HepG2 (cell line): ENCODE measurements at regions not wholly inside any gene's neighbourhood (a gene's known extent, or its start where the extent isn't known, plus 50 kb on each side); places are given as distances from the start of the nearest gene placed in this dataset.

Experiments
- ATAC-seq: fragments of 200-7000 bp; cut with Tn5 transposase; 3 replicates; pipeline ENCODE4 v1.9.1; 2020; ENCODE audit warnings: mild to moderate bottlenecking, moderate library complexity
- BruUV-seq: library from RNA; stranded (reverse); fragments of 400-500 nt; replicated peaks from 2 replicates; lab custom pipeline; 2021; lab: Mats Ljungman, UMichigan
- CTCF ChIA-PET: fragments of 300-600 bp; formaldehyde crosslinking; extraction: SDS; loops from one replicate; lab custom pipeline; 2021; ENCODE audit warnings: low total read pairs, inconsistent platforms, low intra/inter-chr PET ratio; lab: Yijun Ruan, JAX
- POLR2A ChIA-PET: fragments of 350-600 bp; sonication (Branson Sonifier 250); formaldehyde crosslinking; loops from one replicate; lab custom pipeline; 2020; ENCODE audit warnings: antibody characterized with exemption, inconsistent platforms; lab: Yijun Ruan, JAX
- DNase-seq: peaks from one replicate; pipeline ENCODE4 v3.0.0-alpha.2; 2015; ENCODE audit warnings: low spot score
- FAIRE-seq: peaks from 3 replicates; lab custom pipeline; 2011; peaks lifted over from hg19 to GRCh38; lab: Jason Lieb, UNC
- H2AFZ ChIP-seq: one replicate; pipeline ENCODE4 v1.6.1; 2011; ENCODE audit warnings: low read length, inconsistent platforms
- H3K27ac ChIP-seq: fragments of 300-600 bp; 3 replicates; pipeline ENCODE4 v1.8.0; 2011; ENCODE audit warnings: mixed run types, mild to moderate bottlenecking, mixed read lengths, low read length, inconsistent platforms; ENCODE audit not compliant: insufficient read depth; ENCODE audit errors: extremely low read length
- H3K27me3 ChIP-seq, 2 experiments: fragments of 200-600 bp in 1 of 2; 2 replicates in 1 of 2; 3 replicates in 1 of 2; pipeline versions ENCODE4 v1.6.0 to v1.8.0; 2011; ENCODE audit warnings: low read length in 2 of 2, mild to moderate bottlenecking in 2 of 2, moderate library complexity in 2 of 2, inconsistent platforms in 1 of 2; ENCODE audit not compliant: insufficient read depth in 2 of 2, control insufficient read depth in 1 of 2
- H3K36me3 ChIP-seq, 2 experiments: fragments of 200-600 bp in 1 of 2; replicated peaks in 1 of 2; 2 replicates in 1 of 2; 3 replicates in 1 of 2; pipeline versions ENCODE4 v1.5.1 to v1.8.0; 2011; ENCODE audit warnings: low read length in 2 of 2, inconsistent platforms in 1 of 2; ENCODE audit not compliant: insufficient read depth in 2 of 2, control insufficient read depth in 1 of 2
- H3K4me1 ChIP-seq: 2 replicates; pipeline ENCODE4 v1.5.1; 2012; ENCODE audit warnings: low read length, inconsistent platforms; ENCODE audit not compliant: insufficient read depth
- H3K4me2 ChIP-seq: 2 replicates; pipeline ENCODE4 v1.6.0; 2011; ENCODE audit warnings: low read depth, low read length, inconsistent platforms
- H3K4me3 ChIP-seq, 3 experiments: fragments of 200-600 bp in 1 of 3; sonication (generic), shearing (Covaris generic) in 1 of 3; replicated peaks in 1 of 3; 2 replicates each; pipeline ENCODE4 v1.5.1; 2011 to 2016; ENCODE audit warnings: low read length in 3 of 3, inconsistent platforms in 2 of 3, low read depth in 2 of 3, mild to moderate bottlenecking in 2 of 3, control low read depth in 1 of 3, mixed read lengths in 1 of 3; ENCODE audit not compliant: insufficient read depth in 1 of 3
- H3K79me2 ChIP-seq: one replicate; pipeline ENCODE4 v1.6.1; 2011; ENCODE audit warnings: low read length, inconsistent platforms; ENCODE audit not compliant: insufficient read depth
- H3K9ac ChIP-seq: 2 replicates; pipeline ENCODE4 v1.6.0; 2011; ENCODE audit warnings: mild to moderate bottlenecking, low read depth, low read length, inconsistent platforms; ENCODE audit not compliant: insufficient read depth
- H3K9me3 ChIP-seq: 2 replicates; pipeline ENCODE4 v1.5.1; 2012; ENCODE audit warnings: mild to moderate bottlenecking, low read length
- H4K20me1 ChIP-seq: 2 replicates; pipeline ENCODE4 v1.6.0; 2011; ENCODE audit warnings: inconsistent platforms, mild to moderate bottlenecking, low read length, moderate library complexity; ENCODE audit not compliant: insufficient read depth
- GFI1 ChIP-seq: sonication (generic); formaldehyde crosslinking; IDR thresholded peaks from 2 replicates; pipeline ENCODE4 v1.5.0; 2020; ENCODE audit warnings: missing genetic modification reagents, mild to moderate bottlenecking, borderline replicate concordance
- KLF9 ChIP-seq: IDR thresholded peaks from 2 replicates; pipeline ENCODE4 v1.6.1; 2016; ENCODE audit warnings: low read depth
- MAF1 ChIP-seq: sonication (generic); formaldehyde crosslinking; IDR thresholded peaks from 2 replicates; pipeline ENCODE4 v1.5.0; 2020; ENCODE audit warnings: missing genetic modification reagents, borderline replicate concordance
- PBX2 ChIP-seq: IDR thresholded peaks from 2 replicates; pipeline ENCODE4 v1.6.1; 2016; ENCODE audit warnings: control low read depth
- SKIL ChIP-seq: sonication (generic); formaldehyde crosslinking; IDR thresholded peaks from 2 replicates; pipeline ENCODE4 v1.8.0; 2022; ENCODE audit warnings: missing genetic modification reagents, mild to moderate bottlenecking, moderate library complexity, borderline replicate concordance
- ZMYM2 ChIP-seq: sonication (generic); formaldehyde crosslinking; IDR thresholded peaks from 2 replicates; pipeline ENCODE4 v1.8.0; 2022; ENCODE audit warnings: mild to moderate bottlenecking, missing genetic modification reagents
- ZNF576 ChIP-seq: sonication (generic); formaldehyde crosslinking; IDR thresholded peaks from 2 replicates; pipeline ENCODE4 v1.4.0; 2020; ENCODE audit warnings: mild to moderate bottlenecking, missing genetic modification reagents
- ZNF713 ChIP-seq: sonication (generic); formaldehyde crosslinking; IDR thresholded peaks from 2 replicates; pipeline ENCODE4 v1.4.0; 2020; ENCODE audit warnings: mild to moderate bottlenecking, missing genetic modification reagents
- WGBS: methylation state at CpG from one replicate; pipeline ENCODE4 v1.1.6; 2017; ENCODE audit warnings: low lambda C conversion rate; 5-methylcytosine and 5-hydroxymethylcytosine counted together
- in situ Hi-C: cut with HindIII; loops from 2 replicates; pipeline ENCODE4 v1.10.0; 2017; ENCODE audit warnings: low pct_unique_long_range_greater_than_20kb; ENCODE audit not compliant: extremely low pct_ligation_motif_present
- intact Hi-C: fragments of 100-400 bp; cut with micrococcal nuclease; formaldehyde crosslinking; loops from one replicate; pipeline ENCODE4 v1.10.0; 2022; ENCODE audit not compliant: unreplicated experiment

GRCh38 chr10:3571310-3571825 is 213.6 kb downstream of the KLF6 start:
- ATAC-seq = no peak
- H3K4me1 ChIP-seq = no peaks in the 10 kb centered on the region
- intact Hi-C loops (no loop called here), in situ Hi-C loops (no loop called here)
- BruUV-seq = no TSS peak
- 47% methylated on average over 14 of the region's 14 CpGs for WGBS
- no peaks in the 10 kb centered on the region for H3K79me2 ChIP-seq
- H3K36me3 ChIP-seq = no peaks in the 10 kb centered on the region
- H2AFZ ChIP-seq = no peak overlapping the region
- no peak for TF ChIP-seq ZNF576
- TF ChIP-seq ZMYM2 (CRISPR knock-in tag) = no peak
- no peak for TF ChIP-seq SKIL (CRISPR knock-in tag)
- no peak for TF ChIP-seq GFI1 (CRISPR knock-in tag)
- TF ChIP-seq PBX2 (CRISPR knock-in tag) = no peak
- TF ChIP-seq ZNF713 = no peak
- TF ChIP-seq KLF9 (CRISPR knock-in tag) = no peak
- TF ChIP-seq MAF1 = no peak
- no peak overlapping the region for H3K4me3 ChIP-seq
- no peak overlapping the region for H3K27ac ChIP-seq
- H4K20me1 ChIP-seq = no peaks in the 10 kb centered on the region
- no peak overlapping the region for H3K9ac ChIP-seq
- H3K9me3 ChIP-seq = no peaks in the 10 kb centered on the region
- no peak for FAIRE-seq
- ChIA-PET CTCF (no interaction called here), POLR2A (no interaction called here)
- peaks cover 0 to 28% of the 10 kb centered on the region in 2 experiments; a peak in 3 of 5 replicates for H3K27me3 ChIP-seq
- no peak overlapping the region for H3K4me2 ChIP-seq
- no peak for DNase-seq
